Neutrophil (primary cell): ENCODE measurements at regions not wholly inside any gene's neighbourhood (a gene's known extent, or its start where the extent isn't known, plus 50 kb on each side); places are given as distances from the start of the nearest gene placed in this dataset.
"Not testable (repeated sequence)": the region's sequence is repeated elsewhere in the genome, so short reads cannot be mapped to it uniquely, and the experiment has no call there.

Source experiments
- H3K27ac ChIP-seq: fragments of 200-600 bp; sonication (generic); 2 replicates; pipeline ENCODE4 v1.5.1; 2016; ENCODE audit warnings: mild to moderate bottlenecking, moderate library complexity
- H3K27me3 ChIP-seq: fragments of 200-600 bp; sonication (generic); 2 replicates; pipeline ENCODE4 v1.6.0; 2016; ENCODE audit warnings: mild to moderate bottlenecking
- H3K36me3 ChIP-seq: fragments of 200-600 bp; sonication (generic); 2 replicates; pipeline ENCODE4 v1.5.1; 2017
- H3K4me1 ChIP-seq, 2 experiments: fragments of 200-600 bp in 1 of 2; sonication (generic) in 1 of 2; 1 replicate in 1 of 2; 2 replicates in 1 of 2; pipeline versions ENCODE4 v1.5.1 to v1.6.1; 2013 to 2016; ENCODE audit warnings: low read depth in 1 of 2, low read length in 1 of 2, mild to moderate bottlenecking in 1 of 2, moderate library complexity in 1 of 2; ENCODE audit not compliant: control insufficient read depth in 1 of 2, insufficient read depth in 1 of 2
- H3K4me3 ChIP-seq, 2 experiments: fragments of 200-600 bp in 1 of 2; sonication (generic) in 1 of 2; 1 replicate in 1 of 2; 2 replicates in 1 of 2; pipeline ENCODE4 v1.5.1; 2013 to 2016; ENCODE audit warnings: low read depth in 1 of 2, low read length in 1 of 2, mild to moderate bottlenecking in 1 of 2, moderate library complexity in 1 of 2
- H3K9me3 ChIP-seq: fragments of 200-600 bp; sonication (generic); 2 replicates; pipeline ENCODE4 v1.5.1; 2016
- CTCF ChIP-seq: fragments of 200-600 bp; sonication (generic); IDR thresholded peaks from 2 replicates; pipeline ENCODE4 v1.5.1; 2016; ENCODE audit warnings: antibody characterized with exemption

GRCh38 chr9:97132865-97133264 is 93.9 kb upstream of the CTSV start:
- no peaks in the 10 kb centered on the region for H3K27me3 ChIP-seq
- H3K27ac ChIP-seq = no peak overlapping the region
- H3K4me1 ChIP-seq = no peaks in the 10 kb centered on the region
- H3K9me3 ChIP-seq = no peaks in the 10 kb centered on the region
- TF ChIP-seq CTCF = no peak
- no peaks in the 10 kb centered on the region for H3K36me3 ChIP-seq
- H3K4me3 ChIP-seq = no peak overlapping the region

DNA sequence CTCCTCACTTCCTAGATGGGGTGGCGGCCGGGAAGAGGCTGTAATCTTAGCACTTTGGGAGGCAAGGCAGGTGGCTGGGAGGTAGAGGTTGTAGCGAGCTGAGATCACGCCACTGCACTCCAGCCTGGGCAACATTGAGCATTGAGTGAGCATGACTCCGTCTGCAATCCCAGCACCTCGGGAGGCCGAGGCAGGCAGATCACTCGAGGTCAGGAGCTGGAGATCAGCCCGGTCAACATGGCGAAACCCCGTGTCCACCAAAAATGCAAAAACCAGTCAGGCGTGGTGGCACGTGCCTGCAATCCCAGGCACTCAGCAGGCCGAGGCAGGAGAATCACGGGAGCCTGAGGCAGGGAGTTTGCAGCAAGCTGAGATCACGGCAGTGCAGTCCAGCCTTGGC is 91.9 kb upstream of the CTSV start:
- H3K36me3 ChIP-seq, H3K9me3 ChIP-seq, H3K4me1 ChIP-seq, H3K27me3 ChIP-seq, H3K27ac ChIP-seq, H3K4me3 ChIP-seq: not testable (repeated sequence)

- not testable (repeated sequence) for H3K4me1 ChIP-seq, H3K36me3 ChIP-seq, H3K27ac ChIP-seq, H3K9me3 ChIP-seq, H3K4me3 ChIP-seq, H3K27me3 ChIP-seq
Observed at GRCh38 chr9:97130387-97130786, 91.4 kb upstream of the CTSV start.

DNA sequence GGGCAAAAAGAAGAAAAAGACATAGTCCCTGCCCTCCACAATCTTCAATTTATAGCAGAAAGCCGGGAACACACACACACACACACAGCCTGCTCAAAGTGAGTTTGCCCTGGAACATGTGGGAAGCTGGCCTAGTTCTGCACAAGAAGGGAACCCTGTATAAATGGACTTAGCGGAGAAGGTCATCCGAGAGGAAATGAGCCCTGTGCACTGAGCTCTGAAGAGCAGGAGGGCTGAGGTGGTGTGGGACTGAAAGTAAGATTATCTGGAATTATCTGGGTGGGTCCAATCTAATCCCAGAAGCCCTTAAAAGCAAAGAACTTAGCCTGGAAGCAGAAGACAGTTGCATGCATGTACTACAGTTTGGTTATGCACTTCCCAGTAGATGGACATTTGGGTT is 90.0 kb upstream of the CTSV start:
- no peak overlapping the region for H3K4me3 ChIP-seq
- H3K9me3 ChIP-seq = no peaks in the 10 kb centered on the region
- H3K27me3 ChIP-seq = peaks cover 4% of the 10 kb centered on the region
- H3K27ac ChIP-seq = no peak overlapping the region
- H3K4me1 ChIP-seq = no peaks in the 10 kb centered on the region
- H3K36me3 ChIP-seq = no peaks in the 10 kb centered on the region
- TF ChIP-seq CTCF = no peak

DNA sequence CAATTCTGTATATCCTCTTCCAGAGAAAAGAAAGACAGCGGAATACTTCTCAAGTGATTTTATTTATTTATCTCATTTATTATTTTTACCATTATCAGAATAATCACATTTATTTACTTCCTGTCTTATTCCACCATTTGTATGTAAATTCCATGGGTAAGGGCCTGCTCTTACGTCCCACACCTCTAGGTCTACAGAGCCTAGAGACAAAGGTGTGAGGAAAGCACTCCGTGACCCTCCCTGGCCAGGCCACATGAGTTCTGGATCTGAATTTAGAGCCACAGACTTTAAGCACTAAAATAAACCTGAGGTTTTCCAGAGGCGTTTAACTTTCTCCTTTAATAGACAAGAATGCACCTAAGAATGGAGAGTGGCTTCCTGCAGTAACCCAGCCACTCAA is 85.3 kb upstream of the CTSV start:
- no peaks in the 10 kb centered on the region for H3K4me1 ChIP-seq
- no peak overlapping the region for H3K27ac ChIP-seq
- no peak overlapping the region for H3K4me3 ChIP-seq
- TF ChIP-seq CTCF = no peak
- no peaks in the 10 kb centered on the region for H3K9me3 ChIP-seq
- no peaks in the 10 kb centered on the region for H3K36me3 ChIP-seq
- H3K27me3 ChIP-seq = peaks cover 4% of the 10 kb centered on the region

DNA sequence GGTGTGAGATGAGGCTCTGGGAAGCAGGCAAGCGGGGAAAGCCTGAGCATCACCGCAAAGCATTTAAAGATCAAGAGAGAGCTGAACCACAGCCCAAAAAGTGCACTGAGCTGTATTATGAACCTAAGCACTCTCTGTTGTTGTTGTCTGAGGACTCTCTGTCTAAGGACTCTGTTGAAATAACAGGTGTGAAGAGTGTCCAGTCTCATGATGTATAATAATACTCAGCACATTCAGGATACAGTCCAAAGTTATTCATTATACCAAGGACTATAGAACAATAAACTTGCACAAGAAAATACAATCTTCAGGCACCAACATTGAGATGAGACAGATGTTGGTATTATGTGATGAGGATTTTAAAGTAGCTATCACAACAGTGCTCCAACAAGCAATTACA is 71.8 kb upstream of the CTSV start:
- no peak for TF ChIP-seq CTCF

GRCh38 chr9:97109194-97109811 is 70.4 kb upstream of the CTSV start:
- peaks cover 0 to 6% of the 10 kb centered on the region in 2 experiments for H3K4me1 ChIP-seq
- no peak for TF ChIP-seq CTCF
- H3K27ac ChIP-seq = no peak overlapping the region
- H3K4me3 ChIP-seq = no peak overlapping the region
- H3K27me3 ChIP-seq = peaks cover 30% of the 10 kb centered on the region
- H3K9me3 ChIP-seq = no peaks in the 10 kb centered on the region
- no peaks in the 10 kb centered on the region for H3K36me3 ChIP-seq

More for the DNA sequence above, 71.8 kb upstream of the CTSV start:
- peaks cover 23% of the 10 kb centered on the region for H3K27me3 ChIP-seq
- H3K4me1 ChIP-seq = peaks cover 0 to 13% of the 10 kb centered on the region in 2 experiments
- H3K36me3 ChIP-seq = no peaks in the 10 kb centered on the region
- H3K4me3 ChIP-seq = no peak overlapping the region
- H3K27ac ChIP-seq = no peak overlapping the region
- no peaks in the 10 kb centered on the region for H3K9me3 ChIP-seq

- not testable (repeated sequence) for H3K27ac ChIP-seq, H3K9me3 ChIP-seq, H3K36me3 ChIP-seq, H3K4me3 ChIP-seq, H3K4me1 ChIP-seq
- peaks cover 39% of the 10 kb centered on the region for H3K27me3 ChIP-seq
Observed at GRCh38 chr9:97105220-97105619, 66.3 kb upstream of the CTSV start.

GRCh38 chr9:97103613-97104383 is 64.9 kb upstream of the CTSV start:
- not testable (repeated sequence) for H3K9me3 ChIP-seq, H3K36me3 ChIP-seq, H3K4me1 ChIP-seq, H3K4me3 ChIP-seq, H3K27ac ChIP-seq
- peaks cover 42% of the 10 kb centered on the region for H3K27me3 ChIP-seq
